ENCODE measurements at regions not wholly inside any gene's neighbourhood (a gene's known extent, or its start where the extent isn't known, plus 50 kb on each side); places are given as distances from the start of the nearest gene placed in this dataset.

DNA sequence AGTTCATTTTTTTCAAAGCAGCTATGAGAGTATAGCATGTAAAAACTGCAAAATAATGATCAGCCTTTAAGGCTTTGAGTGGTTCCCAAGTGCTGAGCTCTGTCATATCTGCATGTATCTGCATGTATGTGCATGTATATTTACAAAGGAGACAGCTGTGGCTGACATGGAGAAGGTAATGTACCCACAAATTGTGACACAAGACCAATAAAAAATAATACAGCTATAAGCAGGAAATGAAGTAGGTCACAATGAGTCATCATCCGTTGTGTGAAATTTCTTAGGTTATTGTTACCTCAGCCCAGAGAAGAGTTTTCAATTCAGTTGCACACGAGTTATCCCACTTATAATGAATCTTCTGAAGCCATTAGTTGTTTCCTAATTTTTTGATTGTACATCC is 60.9 kb upstream of the MED4 start:
- Mint-ChIP-seq H3K4me1 (peaks cover 87% of the 10 kb centered on the region), H3K4me3 (peak overlapping the region; percentile 66), H3K9me3 (no peaks in the 10 kb centered on the region), H3K27ac (peak overlapping the region; percentile 95), H3K27me3 (no peaks in the 10 kb centered on the region), H3K36me3 (no peaks in the 10 kb centered on the region)

DNA sequence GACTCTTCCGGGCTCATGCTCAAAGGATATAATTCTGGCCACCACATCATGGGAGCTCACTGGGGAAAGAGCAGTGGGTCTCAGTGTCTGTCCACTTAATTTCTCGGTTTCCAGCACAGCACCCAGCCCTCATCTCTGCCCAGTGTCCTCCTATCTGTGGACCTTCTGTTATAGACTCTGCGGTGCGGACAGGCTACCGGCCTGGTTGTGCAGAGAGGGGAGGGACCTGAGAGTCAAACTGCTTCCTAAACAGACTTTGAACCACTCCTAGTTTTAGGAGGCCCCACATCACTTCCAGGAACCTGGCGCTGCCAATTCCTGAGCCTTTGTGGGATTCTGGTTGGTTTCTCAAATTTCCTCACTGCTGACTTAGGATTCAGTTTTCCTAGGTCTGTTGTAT is 59.8 kb upstream of the MED4 start:
- peak overlapping the region; percentile 95 for H3K27ac Mint-ChIP-seq
- no peaks in the 10 kb centered on the region for H3K27me3 Mint-ChIP-seq
- H3K9me3 Mint-ChIP-seq, result no peaks in the 10 kb centered on the region
- H3K36me3 Mint-ChIP-seq, result no peaks in the 10 kb centered on the region
- peak overlapping the region; percentile 37 for H3K4me3 Mint-ChIP-seq
- H3K4me1 Mint-ChIP-seq, result peaks cover 79% of the 10 kb centered on the region

DNA sequence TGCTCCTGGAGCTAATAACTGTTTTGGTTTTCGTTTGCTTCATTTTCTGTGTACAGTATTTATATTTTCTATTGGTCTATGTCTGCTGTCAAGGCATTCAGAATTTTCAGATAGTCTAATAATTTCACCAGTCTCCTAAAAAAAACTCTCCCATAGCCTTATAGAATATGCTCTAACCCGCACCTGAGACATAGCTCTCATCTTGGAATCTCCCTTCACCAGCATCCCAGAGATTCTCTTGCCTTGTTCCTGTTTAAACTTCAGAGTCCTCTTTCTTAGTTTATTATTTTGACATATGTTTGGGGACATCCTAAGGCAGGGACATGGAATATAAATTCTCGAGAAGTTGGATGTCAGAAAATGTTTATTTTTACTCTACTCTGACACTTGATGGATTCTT is 58.3 kb upstream of the MED4 start:
- Mint-ChIP-seq H3K9me3 (no peaks in the 10 kb centered on the region), H3K27me3 (no peaks in the 10 kb centered on the region), H3K4me3 (no peak overlapping the region), H3K4me1 (peaks cover 71% of the 10 kb centered on the region), H3K36me3 (no peaks in the 10 kb centered on the region), H3K27ac (peak overlapping the region; percentile 92)

DNA sequence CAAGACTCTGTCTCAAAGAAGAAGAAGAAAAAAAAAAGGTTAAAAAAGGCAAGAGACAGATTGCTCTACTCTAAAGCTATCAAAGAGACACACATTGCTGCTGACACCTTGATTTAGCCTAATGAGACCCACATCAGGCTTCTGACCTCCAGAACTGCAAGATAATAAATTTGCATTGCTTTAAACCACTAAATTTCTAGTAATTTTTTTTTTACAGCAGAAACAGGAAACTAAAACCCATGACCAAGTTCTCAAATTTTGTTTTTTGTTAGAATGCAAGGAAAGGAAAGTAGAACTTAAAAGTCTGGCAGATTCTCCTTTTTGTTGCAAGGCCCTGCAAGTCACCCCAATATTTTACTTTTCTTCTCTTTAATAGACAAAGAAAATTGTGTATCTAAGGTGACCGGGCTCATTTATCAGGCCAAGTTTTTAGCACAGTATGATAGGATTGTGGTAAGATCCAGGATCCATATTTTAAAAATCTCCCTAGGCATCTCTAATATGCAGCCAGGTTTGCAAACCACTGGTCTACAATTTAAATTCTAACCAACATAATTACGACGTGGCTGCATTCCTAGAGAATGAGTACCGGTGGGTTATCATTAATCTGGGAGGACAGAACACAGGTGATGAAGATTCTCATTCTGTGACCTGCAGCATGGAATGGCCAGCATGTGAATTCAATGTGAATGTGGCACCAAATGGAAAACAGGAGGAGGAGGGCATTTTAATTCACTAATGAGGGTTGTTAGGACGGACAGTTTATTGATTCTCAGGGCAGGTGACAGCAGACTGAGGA is 56.7 kb upstream of the MED4 start:
- peaks cover 3% of the 10 kb centered on the region for H3K36me3 Mint-ChIP-seq
- H3K9me3 Mint-ChIP-seq, result no peaks in the 10 kb centered on the region
- H3K4me1 Mint-ChIP-seq, result peaks cover 70% of the 10 kb centered on the region

DNA sequence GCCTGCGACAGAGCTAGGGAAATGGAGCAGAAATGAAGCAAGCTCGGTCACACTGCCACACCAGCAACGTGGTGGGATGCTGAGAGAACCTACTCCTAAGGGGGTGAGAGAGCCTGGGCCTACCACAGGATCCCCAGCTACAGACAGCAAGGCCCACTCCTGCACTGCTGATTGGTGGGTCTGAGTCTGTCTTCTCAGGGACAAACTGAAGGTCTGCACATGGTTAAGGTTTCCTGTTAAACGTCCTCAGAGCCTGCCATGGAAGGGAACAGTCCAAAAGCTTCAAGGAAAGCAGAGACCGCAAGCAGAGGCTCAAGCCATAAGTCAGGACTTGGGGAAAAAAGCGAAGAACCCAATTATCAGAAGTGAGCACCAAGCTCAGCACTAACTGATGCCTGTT is 53.5 kb upstream of the MED4 start:
- Mint-ChIP-seq H3K36me3 (peaks cover 3% of the 10 kb centered on the region), H3K9me3 (no peaks in the 10 kb centered on the region), H3K27me3 (no peaks in the 10 kb centered on the region), H3K4me1 (peaks cover 58% of the 10 kb centered on the region), H3K4me3 (no peak overlapping the region), H3K27ac (peak overlapping the region; percentile 80)

More for the DNA sequence above, 56.7 kb upstream of the MED4 start:
- peak overlapping the region; percentile 50 for H3K4me3 Mint-ChIP-seq
- no peaks in the 10 kb centered on the region for H3K27me3 Mint-ChIP-seq
- H3K27ac Mint-ChIP-seq, result peak overlapping the region; percentile 92

DNA sequence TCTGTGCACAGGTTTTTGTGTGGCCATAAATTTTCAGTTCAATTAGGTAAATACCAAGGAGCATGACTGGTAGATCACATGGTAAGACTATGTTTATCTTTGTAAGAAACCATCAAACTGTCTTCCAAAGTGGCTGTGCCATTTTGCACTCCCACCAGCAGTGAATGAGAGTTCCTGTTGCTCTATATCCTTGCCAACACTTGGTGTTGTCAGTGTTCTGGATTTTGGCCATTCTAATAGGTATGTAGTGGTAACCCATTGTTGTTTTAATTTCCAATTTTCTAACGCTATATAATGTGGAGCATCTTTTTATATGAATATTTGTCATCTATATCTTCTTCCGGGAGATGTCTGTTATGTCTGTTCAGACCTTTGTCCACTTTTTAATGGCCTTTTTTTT is 51.7 kb upstream of the MED4 start:
- H3K36me3 Mint-ChIP-seq, result peaks cover 3% of the 10 kb centered on the region
- H3K27ac Mint-ChIP-seq, result no peak overlapping the region
- no peaks in the 10 kb centered on the region for H3K9me3 Mint-ChIP-seq
- no peak overlapping the region for H3K4me3 Mint-ChIP-seq
- H3K27me3 Mint-ChIP-seq, result no peaks in the 10 kb centered on the region
- H3K4me1 Mint-ChIP-seq, result peaks cover 46% of the 10 kb centered on the region

DNA sequence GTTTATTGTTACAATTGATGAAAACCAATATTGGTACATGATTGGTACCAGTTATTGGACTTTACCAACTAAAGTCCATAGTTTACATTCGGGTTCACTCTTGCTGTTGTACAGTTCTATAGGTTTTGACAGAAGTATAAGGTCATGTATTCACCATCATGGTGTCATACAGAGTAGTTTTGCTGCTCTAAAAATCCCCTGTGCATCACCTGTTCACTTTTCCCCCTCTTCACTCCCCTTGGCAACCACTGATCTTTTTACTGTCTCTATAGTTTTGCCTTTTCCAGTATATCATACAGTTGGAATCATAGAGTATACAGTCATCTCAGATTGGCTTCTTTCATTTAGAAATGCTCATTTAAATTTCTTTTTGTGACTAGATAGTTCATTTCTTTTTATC is 51.2 kb upstream of the MED4 start:
- no peak overlapping the region for H3K27ac Mint-ChIP-seq

More for the DNA sequence above, 51.2 kb upstream of the MED4 start:
- no peak overlapping the region for H3K4me3 Mint-ChIP-seq
- peaks cover 41% of the 10 kb centered on the region for H3K4me1 Mint-ChIP-seq
- H3K9me3 Mint-ChIP-seq, result no peaks in the 10 kb centered on the region
- H3K27me3 Mint-ChIP-seq, result no peaks in the 10 kb centered on the region
- H3K36me3 Mint-ChIP-seq, result peaks cover 3% of the 10 kb centered on the region

Data from activated naive CD4-positive, alpha-beta T cell treated with anti-CD3 and anti-CD28 coated beads, Interleukin-2, amount 50 U/mL, for 24 hours (primary cell).